Testis (tissue), 2 donors: ENCODE measurements at regions not wholly inside any gene's neighbourhood (a gene's known extent, or its start where the extent isn't known, plus 50 kb on each side); places are given as distances from the start of the nearest gene placed in this dataset.
"Not testable (repeated sequence)": the region's sequence is repeated elsewhere in the genome, so short reads cannot be mapped to it uniquely, and the experiment has no call there.

Experiments
- DNase-seq: peaks from one replicate; pipeline ENCODE4 v3.0.0-alpha.2; 2019
- H3K27ac ChIP-seq, 2 donors: fragments of 200-600 bp; sonication (generic); one replicate each; pipeline ENCODE4 v1.5.1; 2019
- H3K27me3 ChIP-seq: fragments of 200-600 bp; sonication (generic); one replicate; pipeline ENCODE4 v1.5.1; 2019
- H3K36me3 ChIP-seq: fragments of 200-600 bp; sonication (generic); one replicate; pipeline ENCODE4 v1.5.1; 2017; ENCODE audit warnings: low read depth; ENCODE audit errors: missing control alignments
- H3K4me1 ChIP-seq: fragments of 200-600 bp; sonication (generic); one replicate; pipeline ENCODE4 v1.5.1; 2019
- H3K4me3 ChIP-seq, 2 donors: fragments of 200-600 bp; sonication (generic); one replicate each; pipeline ENCODE4 v1.5.1; 2017 to 2019
- H3K9me3 ChIP-seq: fragments of 200-600 bp; sonication (generic); one replicate; pipeline ENCODE4 v1.5.1; 2017
- POLR2A ChIP-seq: fragments of 450-650 bp; IDR thresholded peaks from one replicate; pipeline ENCODE4 v1.6.1; 2017; ENCODE audit warnings: antibody characterized with exemption, mild to moderate bottlenecking, moderate library complexity
- WGBS, 2 donors: methylation state at CpG; one replicate each; pipeline ENCODE4 v1.1.5; 2018; 5-methylcytosine and 5-hydroxymethylcytosine counted together
- intact Hi-C: fragments of 100-400 bp; cut with DNase I; formaldehyde crosslinking; loops from one replicate; pipeline ENCODE4 v1.15.1; 2023; ENCODE audit warnings: low total_unique reads
- TF ChIP-seq, protein P1 (sequence below), 3 experiments: fragments of 450-650 bp in 2 of 3; fragments of 200-600 bp in 1 of 3; sonication (generic) in 1 of 3; IDR thresholded peaks; one replicate each; pipeline ENCODE4 v1.5.1; 2016 to 2019; ENCODE audit warnings: antibody characterized with exemption in 3 of 3, mild to moderate bottlenecking in 2 of 3, moderate library complexity in 1 of 3

GRCh38 chr20:19129976-19130612 is 82.3 kb upstream of the SLC24A3 start:
- Histone ChIP-seq H3K4me3 (no peak overlapping the region), H3K27me3 (no peaks in the 10 kb centered on the region), H3K4me1 (no peaks in the 10 kb centered on the region), H3K27ac (no peak overlapping the region), H3K9me3 (no peaks in the 10 kb centered on the region), H3K36me3 (no peaks in the 10 kb centered on the region)
- DNase-seq: no peak
- WGBS, 2 donors: 66 to 67% methylated on average over 5 of the region's 5 CpGs
- intact Hi-C loops: no loop called here
- TF ChIP-seq, protein P1, sequence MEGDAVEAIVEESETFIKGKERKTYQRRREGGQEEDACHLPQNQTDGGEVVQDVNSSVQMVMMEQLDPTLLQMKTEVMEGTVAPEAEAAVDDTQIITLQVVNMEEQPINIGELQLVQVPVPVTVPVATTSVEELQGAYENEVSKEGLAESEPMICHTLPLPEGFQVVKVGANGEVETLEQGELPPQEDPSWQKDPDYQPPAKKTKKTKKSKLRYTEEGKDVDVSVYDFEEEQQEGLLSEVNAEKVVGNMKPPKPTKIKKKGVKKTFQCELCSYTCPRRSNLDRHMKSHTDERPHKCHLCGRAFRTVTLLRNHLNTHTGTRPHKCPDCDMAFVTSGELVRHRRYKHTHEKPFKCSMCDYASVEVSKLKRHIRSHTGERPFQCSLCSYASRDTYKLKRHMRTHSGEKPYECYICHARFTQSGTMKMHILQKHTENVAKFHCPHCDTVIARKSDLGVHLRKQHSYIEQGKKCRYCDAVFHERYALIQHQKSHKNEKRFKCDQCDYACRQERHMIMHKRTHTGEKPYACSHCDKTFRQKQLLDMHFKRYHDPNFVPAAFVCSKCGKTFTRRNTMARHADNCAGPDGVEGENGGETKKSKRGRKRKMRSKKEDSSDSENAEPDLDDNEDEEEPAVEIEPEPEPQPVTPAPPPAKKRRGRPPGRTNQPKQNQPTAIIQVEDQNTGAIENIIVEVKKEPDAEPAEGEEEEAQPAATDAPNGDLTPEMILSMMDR (IDR thresholded peaks at IDR 0.05): no peak
- no peak for TF ChIP-seq POLR2A

DNA sequence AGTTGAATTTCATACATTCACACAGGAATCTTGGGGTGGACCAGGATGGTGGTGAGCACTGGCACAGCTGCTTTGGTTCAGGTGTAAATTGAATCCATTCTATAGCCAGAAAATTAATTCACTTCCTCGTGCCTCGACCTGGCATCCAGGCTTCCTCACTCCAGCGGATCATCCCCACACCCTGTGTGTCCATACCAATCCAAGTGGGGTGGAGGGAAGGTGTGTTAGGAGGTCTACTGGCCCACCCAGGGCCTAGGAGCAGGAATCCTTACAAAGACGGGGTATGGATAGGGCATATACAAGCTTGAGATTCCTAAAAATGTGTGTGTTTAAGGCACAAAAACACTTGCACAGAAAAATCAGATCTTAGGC is 81.8 kb upstream of the SLC24A3 start:
- 93 to 100% methylated on average over 1 to 4 of the region's 4 CpGs for WGBS, 2 donors
- Histone ChIP-seq H3K9me3 (no peaks in the 10 kb centered on the region), H3K36me3 (no peaks in the 10 kb centered on the region), H3K27me3 (no peaks in the 10 kb centered on the region), H3K4me1 (no peaks in the 10 kb centered on the region), H3K27ac (no peak overlapping the region), H3K4me3 (no peak overlapping the region)
- no peak for DNase-seq
- intact Hi-C loops: no loop called here
- TF ChIP-seq, protein P1 (IDR thresholded peaks at IDR 0.05): no peak
- TF ChIP-seq POLR2A: no peak

- H3K36me3 ChIP-seq: no peaks in the 10 kb centered on the region
- H3K4me1 ChIP-seq: no peaks in the 10 kb centered on the region
- no peak for TF ChIP-seq POLR2A
- TF ChIP-seq, protein P1 (IDR thresholded peaks at IDR 0.05): no peak
- H3K27ac ChIP-seq: no peak overlapping the region
- H3K27me3 ChIP-seq: no peaks in the 10 kb centered on the region
- intact Hi-C loops: no loop called here
- no peak overlapping the region for H3K4me3 ChIP-seq
- no peak for DNase-seq
- no peaks in the 10 kb centered on the region for H3K9me3 ChIP-seq
- 62 to 87% methylated on average over 3 of the region's 3 CpGs for WGBS, 2 donors
Measured at GRCh38 chr20:19137641-19138040, 74.8 kb upstream of the SLC24A3 start.

DNA sequence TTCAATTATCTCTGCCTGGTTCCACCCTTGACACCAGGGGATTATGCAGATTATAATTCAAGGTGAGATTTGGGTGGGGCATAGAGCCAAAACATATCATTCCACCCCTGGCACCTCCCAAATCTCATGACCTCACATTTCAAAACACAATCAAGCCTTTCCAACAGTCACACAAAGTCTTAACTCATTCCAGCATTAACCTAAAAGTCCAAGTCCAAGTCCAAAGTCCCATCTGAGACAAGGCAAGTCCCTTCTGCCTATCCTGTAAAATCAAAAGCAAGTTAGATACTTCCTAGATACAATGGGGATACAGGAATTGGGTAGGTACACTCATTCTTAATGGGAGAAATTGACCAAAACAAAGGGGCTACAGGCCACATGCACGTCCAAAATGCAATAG is 73.7 kb upstream of the SLC24A3 start:
- H3K9me3 ChIP-seq: no peaks in the 10 kb centered on the region
- 78 to 88% methylated on average over 1 of the region's 1 CpG for WGBS, 2 donors
- no peaks in the 10 kb centered on the region for H3K36me3 ChIP-seq
- H3K4me3 ChIP-seq: no peak overlapping the region
- no peaks in the 10 kb centered on the region for H3K4me1 ChIP-seq
- H3K27ac ChIP-seq: no peak overlapping the region
- DNase-seq: no peak
- TF ChIP-seq POLR2A: no peak
- TF ChIP-seq, protein P1 (IDR thresholded peaks at IDR 0.05): no peak
- H3K27me3 ChIP-seq: no peaks in the 10 kb centered on the region
- intact Hi-C loops: no loop called here

DNA sequence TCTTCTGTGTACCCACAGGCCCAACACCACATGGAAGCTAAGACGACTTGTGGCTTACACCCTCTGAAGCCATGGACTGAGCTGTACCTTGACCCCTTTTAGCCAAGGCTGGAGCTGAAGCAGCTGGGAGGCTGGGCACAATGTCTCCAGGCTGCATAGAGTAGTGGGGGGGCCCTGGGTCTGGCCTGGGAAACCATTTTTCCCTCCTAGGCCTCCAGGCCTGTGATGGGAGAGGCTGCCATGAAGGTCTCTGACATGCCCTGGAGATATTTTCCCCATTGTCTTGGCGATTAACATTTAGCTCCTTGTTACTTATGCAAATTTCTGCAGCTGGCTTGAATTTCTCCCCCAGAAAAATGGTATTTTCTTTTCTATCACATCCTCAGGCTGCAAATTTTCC is 72.9 kb upstream of the SLC24A3 start:
- H3K4me1 ChIP-seq, DNase-seq, H3K27me3 ChIP-seq, H3K9me3 ChIP-seq, H3K4me3 ChIP-seq, H3K27ac ChIP-seq, intact Hi-C loops, H3K36me3 ChIP-seq: not testable (repeated sequence)
- WGBS, 2 donors: 84 to 85% methylated on average over 2 of the region's 2 CpGs
